ENCODE measurements at regions not wholly inside any gene's neighbourhood (a gene's known extent, or its start where the extent isn't known, plus 50 kb on each side); places are given as distances from the start of the nearest gene placed in this dataset.

DNA sequence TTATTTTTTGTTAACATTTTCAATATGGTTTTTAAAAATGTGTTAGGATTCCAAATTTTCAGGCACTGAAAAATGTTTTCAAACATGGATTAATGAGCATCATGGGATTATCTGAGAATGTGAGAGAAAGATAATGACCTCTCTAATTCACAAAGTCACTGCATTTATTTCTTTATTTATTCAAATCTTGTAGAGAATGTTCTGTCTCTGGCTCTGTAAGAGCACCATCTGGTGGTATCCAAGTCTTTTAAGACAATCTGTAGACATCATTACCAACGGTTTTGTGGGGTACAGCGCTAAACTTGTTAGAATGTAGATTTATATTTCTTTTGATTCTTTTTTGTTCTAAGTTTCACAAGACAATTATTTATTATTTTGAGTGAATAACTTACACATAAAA, 956.0 kb upstream of the NOVA1 start:
- no peaks in the 10 kb centered on the region for H3K79me1 ChIP-seq (ENCODE audit: low read depth in 1 of 2, low read length in 2 of 2)
- no TSS peak for BruUV-seq (replicated peaks)
- in situ Hi-C loops (cut with MboI; ENCODE audit: low sequenced_read_pairs) (no loop called here), intact Hi-C loops (cut with micrococcal nuclease) (no loop called here), dilution Hi-C loops (cut with HindIII; ENCODE audit: low sequenced_read_pairs, unreplicated experiment) (no loop called here)
- no peak for ATAC-seq (ENCODE audit: low read depth)
- H3K27me3 ChIP-seq (ENCODE audit: control insufficient read depth, insufficient read depth, low read length) = no peaks in the 10 kb centered on the region
- H2BK20ac ChIP-seq (ENCODE audit: low read depth, low read length) = no peak overlapping the region
- H2BK120ac ChIP-seq (ENCODE audit: low read depth, low read length) = no peak overlapping the region
- no peak overlapping the region for H3K4me3 ChIP-seq (ENCODE audit: insufficient read depth, low read depth, low read length)
- no peak overlapping the region for H3K9ac ChIP-seq (ENCODE audit: low read depth, low read length)
- H4K91ac ChIP-seq (ENCODE audit: insufficient read depth, low read depth, low read length) = no peak overlapping the region
- no peak for TF ChIP-seq RFX5 (IDR thresholded peaks at IDR 0.05; ENCODE audit: low read depth, low read length)
- TF ChIP-seq NFE2L2 (IDR thresholded peaks at IDR 0.05; ENCODE audit: low read depth, low read length) = no peak
- no peak for TF ChIP-seq MAFK (IDR thresholded peaks at IDR 0.05; ENCODE audit: low read depth, low read length)
- no peak for TF ChIP-seq CHD1 (IDR thresholded peaks at IDR 0.05; ENCODE audit: low read depth, low read length)
- no peak for TF ChIP-seq RCOR1 (IDR thresholded peaks at IDR 0.05; ENCODE audit: insufficient replicate concordance, low read length)
- TF ChIP-seq, protein P1, sequence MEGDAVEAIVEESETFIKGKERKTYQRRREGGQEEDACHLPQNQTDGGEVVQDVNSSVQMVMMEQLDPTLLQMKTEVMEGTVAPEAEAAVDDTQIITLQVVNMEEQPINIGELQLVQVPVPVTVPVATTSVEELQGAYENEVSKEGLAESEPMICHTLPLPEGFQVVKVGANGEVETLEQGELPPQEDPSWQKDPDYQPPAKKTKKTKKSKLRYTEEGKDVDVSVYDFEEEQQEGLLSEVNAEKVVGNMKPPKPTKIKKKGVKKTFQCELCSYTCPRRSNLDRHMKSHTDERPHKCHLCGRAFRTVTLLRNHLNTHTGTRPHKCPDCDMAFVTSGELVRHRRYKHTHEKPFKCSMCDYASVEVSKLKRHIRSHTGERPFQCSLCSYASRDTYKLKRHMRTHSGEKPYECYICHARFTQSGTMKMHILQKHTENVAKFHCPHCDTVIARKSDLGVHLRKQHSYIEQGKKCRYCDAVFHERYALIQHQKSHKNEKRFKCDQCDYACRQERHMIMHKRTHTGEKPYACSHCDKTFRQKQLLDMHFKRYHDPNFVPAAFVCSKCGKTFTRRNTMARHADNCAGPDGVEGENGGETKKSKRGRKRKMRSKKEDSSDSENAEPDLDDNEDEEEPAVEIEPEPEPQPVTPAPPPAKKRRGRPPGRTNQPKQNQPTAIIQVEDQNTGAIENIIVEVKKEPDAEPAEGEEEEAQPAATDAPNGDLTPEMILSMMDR (conservative IDR thresholded peaks at IDR 0.05; ENCODE audit: low read depth, low read length) = no peak
- no peak for TF ChIP-seq POLR2A (IDR thresholded peaks at IDR 0.05; ENCODE audit: low read depth, low read length)
- no peak for TF ChIP-seq MAZ (IDR thresholded peaks at IDR 0.05; ENCODE audit: borderline replicate concordance, low read depth, low read length)
- TF ChIP-seq BHLHE40 (IDR thresholded peaks at IDR 0.05; ENCODE audit: low read depth, low read length) = no peak
- no peak for TF ChIP-seq RAD21 (IDR thresholded peaks at IDR 0.05; ENCODE audit: low read length)
- TF ChIP-seq CEBPB (IDR thresholded peaks at IDR 0.05; ENCODE audit: low read depth, low read length) = no peak
- no peak for TF ChIP-seq FOS (IDR thresholded peaks at IDR 0.05; ENCODE audit: low read depth, low read length)
- TF ChIP-seq ELK1 (IDR thresholded peaks at IDR 0.05; ENCODE audit: borderline replicate concordance, low read depth, low read length) = no peak
- no peak for TF ChIP-seq SMC3 (IDR thresholded peaks at IDR 0.05; ENCODE audit: low read depth, low read length)
- no peak overlapping the region for H4K8ac ChIP-seq (ENCODE audit: low read depth in 2 of 2, low read length in 2 of 2)
- no peak overlapping the region for H2BK15ac ChIP-seq (ENCODE audit: low read depth, low read length)
- CTCF ChIA-PET = no interaction called here
- H3K14ac ChIP-seq (replicated peaks; ENCODE audit: low read depth, low read length) = no peak overlapping the region
- no peaks in the 10 kb centered on the region for H3K4me1 ChIP-seq (ENCODE audit: control insufficient read depth, insufficient read depth, low read length)
- no peak for DNase-seq
- no peaks in the 10 kb centered on the region for H3K9me1 ChIP-seq (ENCODE audit: insufficient read depth, low read length)
- no peak overlapping the region for H2AK9ac ChIP-seq (replicated peaks; ENCODE audit: low read depth, low read length, poor library complexity)
- peaks cover 2% of the 10 kb centered on the region; the same call in 1 of the 2 replicates for H3K9me3 ChIP-seq (ENCODE audit: control insufficient read depth, insufficient read depth, low read length)
- no peak overlapping the region for H3K18ac ChIP-seq (ENCODE audit: low read depth, low read length)
- POLR2A ChIA-PET (ENCODE audit: unreplicated experiment) = no interaction called here
- no peak overlapping the region for H2AK5ac ChIP-seq (ENCODE audit: low read depth, low read length)
- no peak overlapping the region for H2BK5ac ChIP-seq (ENCODE audit: low read depth, low read length, poor library complexity, severe bottlenecking)
- no peak overlapping the region for H3K4ac ChIP-seq (ENCODE audit: low read depth, low read length)
- H3K36me3 ChIP-seq (ENCODE audit: control insufficient read depth, insufficient read depth, low read length) = no peaks in the 10 kb centered on the region
- no peak overlapping the region for H2AFZ ChIP-seq (replicated peaks; ENCODE audit: low read length, poor library complexity)
- H3K23ac ChIP-seq (ENCODE audit: low read depth, low read length) = no peak overlapping the region
- H4K5ac ChIP-seq (ENCODE audit: low read depth, low read length) = no peak overlapping the region
- H3K27ac ChIP-seq (ENCODE audit: insufficient read depth, low read length) = no peak overlapping the region
- no peaks in the 10 kb centered on the region for H4K20me1 ChIP-seq (ENCODE audit: insufficient read depth, low read length)
- WGBS, 2 experiments (ENCODE audit: extremely low coverage in 2 of 2, insufficient read length in 1 of 2) = no CpG with 5 or more reads among the region's 2 CpGs
- no peak overlapping the region for H3K4me2 ChIP-seq (ENCODE audit: low read depth, low read length)
- H3K56ac ChIP-seq (ENCODE audit: extremely low read depth, insufficient read depth, low read length) = no peak overlapping the region

Measured in IMR-90 (cell line).